ENCODE measurements at regions not wholly inside any gene's neighbourhood (a gene's known extent, or its start where the extent isn't known, plus 50 kb on each side); places are given as distances from the start of the nearest gene placed in this dataset.

DNA sequence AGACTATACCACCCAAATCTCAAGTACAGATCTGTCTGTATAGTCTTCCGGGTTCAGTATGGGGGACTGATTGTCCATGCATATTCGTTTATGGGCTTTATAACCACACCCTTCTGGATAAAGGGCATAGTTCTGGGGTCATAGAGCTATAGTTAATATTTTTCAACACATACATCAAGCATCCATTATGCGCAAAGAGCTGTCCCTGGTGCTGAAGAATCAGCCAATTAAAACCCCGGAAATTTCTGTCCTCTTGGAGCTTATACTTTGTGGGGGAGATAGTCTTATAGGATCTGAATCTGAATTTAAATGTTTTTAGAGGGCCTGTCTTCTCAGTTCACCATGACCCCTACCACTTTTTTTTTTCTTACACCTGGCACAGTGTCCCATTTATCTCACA lies 256.7 kb downstream of the SUDS3 start:
- no peak for ATAC-seq
- Histone ChIP-seq H3F3A (replicated peaks; ENCODE audit: low read depth) (no peaks in the 10 kb centered on the region), H3K27ac (ENCODE audit: low read depth) (no peak overlapping the region), H3K36me3 (ENCODE audit: insufficient read depth) (no peaks in the 10 kb centered on the region), H3K4me1 (ENCODE audit: insufficient read depth) (no peaks in the 10 kb centered on the region), H3K9me2 (ENCODE audit: insufficient read depth) (peaks cover 4% of the 10 kb centered on the region; the same call in 1 of the 2 replicates), H3K79me2 (replicated peaks; ENCODE audit: insufficient read depth) (no peaks in the 10 kb centered on the region), H3K4me3 (no peak overlapping the region), H3K4me2 (no peak overlapping the region), H4K20me1 (replicated peaks; ENCODE audit: insufficient read depth) (no peaks in the 10 kb centered on the region), H2AFZ (no peak overlapping the region), H3K27me3 (ENCODE audit: insufficient read depth) (no peaks in the 10 kb centered on the region)
- peak; percentile 19 for DNase-seq (ENCODE audit: low spot score)
- no peaks in the 10 kb centered on the region for H3K9me3 Mint-ChIP-seq
- no peak overlapping the region for H3K4me3 Mint-ChIP-seq
- H3K27me3 Mint-ChIP-seq (ENCODE audit: insufficient read depth, low read depth, poor library complexity) = no peaks in the 10 kb centered on the region
- TF ChIP-seq EZH2 (IDR thresholded peaks at IDR 0.05; ENCODE audit: low read depth, unreplicated experiment) = no peak
- TF ChIP-seq ZNF331 (CRISPR knock-in tag; IDR thresholded peaks at IDR 0.05; ENCODE audit: low read depth) = no peak
- no peak for TF ChIP-seq ZNF462 (CRISPR knock-in tag; IDR thresholded peaks at IDR 0.05)
- TF ChIP-seq REST (IDR thresholded peaks at IDR 0.05; ENCODE audit: unreplicated experiment) = peak; percentile 75
- no peaks in the 10 kb centered on the region; the same call in 2 of the 3 replicates for H3K4me1 Mint-ChIP-seq
- no peaks in the 10 kb centered on the region for H3K36me3 Mint-ChIP-seq (ENCODE audit: low read depth)
- no peak overlapping the region for H3K27ac Mint-ChIP-seq

Data from GM23338 (cell line).